ENCODE measurements at regions not wholly inside any gene's neighbourhood (a gene's known extent, or its start where the extent isn't known, plus 50 kb on each side); places are given as distances from the start of the nearest gene placed in this dataset.

GRCh38 chr13:79226938-79227337, 179.1 kb downstream of the RBM26 start:
- TF ChIP-seq EP300 (IDR thresholded peaks at IDR 0.05) = no peak
- no peak for TF ChIP-seq POLR2A (IDR thresholded peaks at IDR 0.05)
- TF ChIP-seq CTCF (IDR thresholded peaks at IDR 0.05) = no peak

Measured in gastroesophageal sphincter (tissue), 3 donors.